Aorta (tissue), 5 donors: ENCODE measurements at regions not wholly inside any gene's neighbourhood (a gene's known extent, or its start where the extent isn't known, plus 50 kb on each side); places are given as distances from the start of the nearest gene placed in this dataset.

Experiments used
- ATAC-seq: fragments of 200-7000 bp; cut with Tn5 transposase; one replicate; pipeline ENCODE4 v1.9.1; 2022; ENCODE audit warnings: moderate library complexity; ENCODE audit not compliant: low FRiP score
- DNase-seq, 2 donors: peaks; one replicate each; pipeline ENCODE4 v3.0.0-alpha.2; 2020
- H3K27ac ChIP-seq, 2 donors: one replicate each; pipeline ENCODE4 v1.5.1; 2013; ENCODE audit warnings: low read length in 2 of 2, mild to moderate bottlenecking in 2 of 2, moderate library complexity in 2 of 2, control low read depth in 1 of 2, inconsistent platforms in 1 of 2, low read depth in 1 of 2
- H3K27me3 ChIP-seq, 2 donors: one replicate each; pipeline ENCODE4 v1.6.1; 2013; ENCODE audit warnings: control low read depth in 1 of 2, low read length in 1 of 2, mild to moderate bottlenecking in 1 of 2, moderate library complexity in 1 of 2; ENCODE audit not compliant: insufficient read depth in 2 of 2, control insufficient read depth in 1 of 2
- H3K36me3 ChIP-seq, 2 donors: one replicate each; pipeline ENCODE4 v1.6.1; 2013; ENCODE audit warnings: control low read depth in 1 of 2, low read length in 1 of 2, mild to moderate bottlenecking in 1 of 2; ENCODE audit not compliant: insufficient read depth in 2 of 2, control insufficient read depth in 1 of 2
- H3K4me1 ChIP-seq, 2 donors: one replicate each; pipeline ENCODE4 v1.6.1; 2013; ENCODE audit warnings: low read length in 2 of 2, control low read depth in 1 of 2, mild to moderate bottlenecking in 1 of 2, moderate library complexity in 1 of 2; ENCODE audit not compliant: insufficient read depth in 2 of 2, control insufficient read depth in 1 of 2
- H3K4me3 ChIP-seq, 2 donors: one replicate each; pipeline ENCODE4 v1.5.1; 2013; ENCODE audit warnings: low read length in 2 of 2, control low read depth in 1 of 2, mild to moderate bottlenecking in 1 of 2
- H3K9me3 ChIP-seq: one replicate; pipeline ENCODE4 v1.6.1; 2013; ENCODE audit warnings: mild to moderate bottlenecking, low read length; ENCODE audit not compliant: control insufficient read depth
- WGBS, 2 donors: extraction: QIAGEN DNeasy Blood & Tissue Kit; methylation state at CpG; one replicate each; pipeline ENCODE4 v1.1.7; 2013; 5-methylcytosine and 5-hydroxymethylcytosine counted together
- intact Hi-C, 2 donors: fragments of 100-400 bp; cut with DNase I; formaldehyde crosslinking; loops; one replicate each; pipeline versions ENCODE4 v1.14.2 to v1.15.0; 2022
- donor health status: healthy with polysubstance abuse.
- donor health status: Bipolar disorder and iron deficiency.
- donor health status: DM: no; HTN: no; CAD: no.
- donor health status: DM: no; HTN: no; CAD: no.
- donor health status: DM: yes; HTN: yes; CAD: no.

- no peaks in the 10 kb centered on the region for H3K4me1 ChIP-seq
- no peaks in the 10 kb centered on the region for H3K36me3 ChIP-seq
- no peaks in the 10 kb centered on the region for H3K27me3 ChIP-seq
- WGBS, 2 donors, result 94 to 95% methylated on average over 4 of the region's 4 CpGs
- no peak overlapping the region for H3K27ac ChIP-seq
- H3K9me3 ChIP-seq, result no peaks in the 10 kb centered on the region
- no peak for DNase-seq
- H3K4me3 ChIP-seq, result no peak overlapping the region
- intact Hi-C loops, result no loop called here
- no peak for ATAC-seq
These were observed 59.5 kb upstream of the SLITRK1 start for GRCh38 chr13:83941701-83942335.

GRCh38 chr13:83940742-83941141 is 58.5 kb upstream of the SLITRK1 start:
- intact Hi-C loops, result no loop called here
- 95 to 100% methylated on average over 1 of the region's 1 CpG for WGBS, 2 donors
- DNase-seq, result no peak
- Histone ChIP-seq H3K4me3 (no peak overlapping the region), H3K27me3 (no peaks in the 10 kb centered on the region), H3K27ac (no peak overlapping the region), H3K36me3 (no peaks in the 10 kb centered on the region), H3K4me1 (no peaks in the 10 kb centered on the region), H3K9me3 (no peaks in the 10 kb centered on the region)
- no peak for ATAC-seq

- Histone ChIP-seq H3K4me3 (no peak overlapping the region), H3K27me3 (no peaks in the 10 kb centered on the region), H3K9me3 (no peaks in the 10 kb centered on the region), H3K4me1 (no peaks in the 10 kb centered on the region), H3K36me3 (no peaks in the 10 kb centered on the region), H3K27ac (no peak overlapping the region)
- DNase-seq (no peak), ATAC-seq (no peak)
- intact Hi-C loops, result no loop called here
- WGBS, 2 donors, result 19 to 44% methylated on average over 1 of the region's 1 CpG
These were observed 55.3 kb upstream of the SLITRK1 start for GRCh38 chr13:83937579-83937978.

- H3K27me3 ChIP-seq, result no peaks in the 10 kb centered on the region
- 80 to 85% methylated on average over 6 of the region's 6 CpGs for WGBS, 2 donors
- no peak for DNase-seq
- intact Hi-C loops, result no loop called here
- H3K27ac ChIP-seq, result no peak overlapping the region
- no peaks in the 10 kb centered on the region for H3K36me3 ChIP-seq
- H3K4me3 ChIP-seq, result no peak overlapping the region
- no peak for ATAC-seq
- H3K9me3 ChIP-seq, result no peaks in the 10 kb centered on the region
- no peaks in the 10 kb centered on the region for H3K4me1 ChIP-seq
These were observed 53.3 kb upstream of the SLITRK1 start for GRCh38 chr13:83935566-83935965.
